22Rv1 (cell line): ENCODE measurements at regions not wholly inside any gene's neighbourhood (a gene's known extent, or its start where the extent isn't known, plus 50 kb on each side); places are given as distances from the start of the nearest gene placed in this dataset.

ENCODE experiments used
- CTCF ChIP-seq: fragments of 450-650 bp; IDR thresholded peaks from 2 replicates; pipeline ENCODE4 v1.5.1; 2017; ENCODE audit warnings: mild to moderate bottlenecking
- ZFX ChIP-seq: fragments of 450-650 bp; IDR thresholded peaks from 2 replicates; pipeline ENCODE4 v1.6.1; 2017; ENCODE audit warnings: antibody characterized with exemption, borderline replicate concordance

DNA sequence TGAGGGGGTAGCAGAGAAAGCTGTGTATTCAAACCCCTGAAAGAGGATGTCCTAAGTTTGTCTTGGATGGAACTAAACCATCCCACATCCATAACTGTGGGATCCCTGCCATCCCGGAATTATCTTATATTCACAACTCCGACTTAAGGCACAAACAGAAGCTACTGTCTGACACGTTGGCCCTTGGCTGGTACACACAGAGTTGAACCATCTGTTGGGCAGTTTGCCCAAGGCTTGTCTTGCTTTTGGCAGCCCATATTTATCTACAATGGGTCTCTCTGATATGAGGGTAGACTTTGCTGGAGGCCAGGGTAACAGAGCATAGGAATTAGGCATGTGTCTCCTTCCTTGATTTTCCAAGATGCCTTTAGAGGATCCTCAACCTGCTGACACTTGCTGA, 116.6 kb upstream of the PROKR2 start:
- TF ChIP-seq CTCF (no peak), ZFX (no peak)
